Mesenchymal stem cell (in vitro differentiated cells and primary cell): ENCODE measurements at regions not wholly inside any gene's neighbourhood (a gene's known extent, or its start where the extent isn't known, plus 50 kb on each side); places are given as distances from the start of the nearest gene placed in this dataset.

Source experiments
- DNase-seq: peaks from one replicate; pipeline ENCODE4 v3.0.0-alpha.2; 2013
- H2AFZ ChIP-seq: one replicate; pipeline ENCODE4 v1.6.1; 2013; ENCODE audit warnings: low read depth, mild to moderate bottlenecking, control low read depth, inconsistent platforms, low read length, moderate library complexity
- H2AK5ac ChIP-seq: 2 replicates; pipeline ENCODE4 v1.6.1; 2013; ENCODE audit warnings: low read length, moderate library complexity, mild to moderate bottlenecking, inconsistent platforms; ENCODE audit not compliant: severe bottlenecking
- H2BK120ac ChIP-seq: one replicate; pipeline ENCODE4 v1.6.1; 2013; ENCODE audit warnings: low read depth, mild to moderate bottlenecking, inconsistent platforms, low read length, moderate library complexity
- H2BK12ac ChIP-seq, 2 experiments: one replicate each; pipeline ENCODE4 v1.6.1; 2013; ENCODE audit warnings: inconsistent platforms in 2 of 2, low read length in 2 of 2, mild to moderate bottlenecking in 2 of 2, moderate library complexity in 2 of 2, control low read depth in 1 of 2
- H2BK15ac ChIP-seq: one replicate; pipeline ENCODE4 v1.6.1; 2013; ENCODE audit warnings: mild to moderate bottlenecking, low read depth, inconsistent platforms; ENCODE audit not compliant: poor library complexity, severe bottlenecking
- H2BK5ac ChIP-seq: 2 replicates; pipeline ENCODE4 v1.6.1; 2013; ENCODE audit warnings: low read depth, mild to moderate bottlenecking, low read length, control low read depth, inconsistent platforms; ENCODE audit not compliant: poor library complexity, severe bottlenecking
- H3K14ac ChIP-seq, 2 experiments: one replicate each; pipeline ENCODE4 v1.6.1; 2013; ENCODE audit warnings: inconsistent platforms in 2 of 2, low read length in 2 of 2, control low read depth in 1 of 2, mild to moderate bottlenecking in 1 of 2, moderate library complexity in 1 of 2
- H3K18ac ChIP-seq, 2 experiments: one replicate each; pipeline ENCODE4 v1.6.1; 2013; ENCODE audit warnings: inconsistent platforms in 2 of 2, low read length in 2 of 2, control low read depth in 1 of 2, low read depth in 1 of 2, mild to moderate bottlenecking in 1 of 2
- H3K23ac ChIP-seq, 2 experiments: one replicate each; pipeline ENCODE4 v1.6.1; 2013; ENCODE audit warnings: inconsistent platforms in 2 of 2, low read length in 2 of 2, mild to moderate bottlenecking in 2 of 2, moderate library complexity in 2 of 2, control low read depth in 1 of 2
- H3K27ac ChIP-seq: 2 replicates; pipeline ENCODE4 v1.5.1; 2013; ENCODE audit warnings: mild to moderate bottlenecking, moderate library complexity, low read length, control low read depth, inconsistent platforms; ENCODE audit not compliant: poor library complexity, severe bottlenecking
- H3K27me3 ChIP-seq, 2 experiments: 2 replicates each; pipeline versions ENCODE4 v1.6.1 to v1.7.0; 2013; ENCODE audit warnings: low read length in 2 of 2, mild to moderate bottlenecking in 2 of 2, moderate library complexity in 2 of 2, control low read depth in 1 of 2, inconsistent platforms in 1 of 2; ENCODE audit not compliant: control insufficient read depth in 1 of 2, insufficient read depth in 1 of 2
- H3K36me3 ChIP-seq, 2 experiments: 2 replicates each; pipeline versions ENCODE4 v1.6.1 to v1.7.0; 2013; ENCODE audit warnings: low read length in 2 of 2, control low read depth in 1 of 2, inconsistent platforms in 1 of 2, low read depth in 1 of 2, mild to moderate bottlenecking in 1 of 2; ENCODE audit not compliant: insufficient read depth in 2 of 2, control insufficient read depth in 1 of 2
- H3K4ac ChIP-seq, 2 experiments: one replicate each; pipeline ENCODE4 v1.6.1; 2013; ENCODE audit warnings: inconsistent platforms in 2 of 2, low read length in 2 of 2, mild to moderate bottlenecking in 2 of 2, moderate library complexity in 2 of 2, control low read depth in 1 of 2, low read depth in 1 of 2
- H3K4me1 ChIP-seq: 2 replicates; pipeline ENCODE4 v1.6.1; 2013; ENCODE audit warnings: low read depth, low read length, control low read depth; ENCODE audit not compliant: control insufficient read depth, insufficient read depth
- H3K4me2 ChIP-seq: 2 replicates; pipeline ENCODE4 v1.6.1; 2013; ENCODE audit warnings: low read length, mild to moderate bottlenecking, inconsistent platforms; ENCODE audit not compliant: poor library complexity, severe bottlenecking
- H3K4me3 ChIP-seq, 2 experiments: 2 replicates each; pipeline versions ENCODE4 v1.5.1 to v1.7.0; 2013; ENCODE audit warnings: low read length in 2 of 2, mild to moderate bottlenecking in 2 of 2, control low read depth in 1 of 2, low read depth in 1 of 2; ENCODE audit not compliant: insufficient read depth in 1 of 2
- H3K79me1 ChIP-seq: replicated peaks from 2 replicates; pipeline ENCODE4 v1.6.1; 2013; ENCODE audit warnings: mild to moderate bottlenecking, control low read depth, low read length, inconsistent platforms; ENCODE audit not compliant: poor library complexity, severe bottlenecking
- H3K9ac ChIP-seq: 2 replicates; pipeline ENCODE4 v1.7.0; 2013; ENCODE audit warnings: mild to moderate bottlenecking, low read length, moderate library complexity
- H3K9me3 ChIP-seq: 2 replicates; pipeline ENCODE4 v1.7.0; 2013; ENCODE audit warnings: mild to moderate bottlenecking, low read length; ENCODE audit not compliant: control insufficient read depth
- H4K8ac ChIP-seq: one replicate; pipeline ENCODE4 v1.6.1; 2013; ENCODE audit warnings: inconsistent platforms, mild to moderate bottlenecking, low read length, moderate library complexity
- H4K91ac ChIP-seq: one replicate; pipeline ENCODE4 v1.6.1; 2013; ENCODE audit warnings: mild to moderate bottlenecking, low read length, inconsistent platforms
- WGBS: methylation state at CpG from one replicate; pipeline ENCODE4 v1.1.7; 2013; ENCODE audit warnings: mixed read lengths; 5-methylcytosine and 5-hydroxymethylcytosine counted together

DNA sequence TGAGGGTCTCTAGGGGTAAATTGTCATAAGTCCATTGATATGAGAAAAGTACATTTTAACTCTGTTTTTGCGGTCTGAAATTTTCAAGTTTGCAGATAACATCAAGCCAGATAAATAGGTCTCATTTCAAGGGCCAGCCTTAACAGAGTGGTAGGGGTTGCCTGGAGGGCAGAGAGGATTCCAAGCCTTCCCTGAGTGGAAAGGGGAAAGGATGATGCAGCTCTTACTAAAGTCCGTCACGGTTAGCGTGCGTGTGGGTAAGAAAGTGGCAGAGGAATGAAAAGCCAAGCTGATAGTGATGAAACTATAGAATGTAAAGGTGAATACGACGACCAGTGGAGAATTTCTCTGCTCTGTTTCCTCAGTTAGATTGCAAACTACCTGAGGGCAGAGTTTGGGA is 71.6 kb downstream of the ADRA2A start:
- Histone ChIP-seq H2BK120ac (no peak overlapping the region), H3K27me3 (peaks cover 0 to 48% of the 10 kb centered on the region in 2 experiments), H2AFZ (no peak overlapping the region), H3K4me2 (no peak overlapping the region), H3K36me3 (no peaks in the 10 kb centered on the region), H3K27ac (no peak overlapping the region), H3K9ac (no peak overlapping the region), H4K8ac (no peak overlapping the region), H3K14ac (no peak overlapping the region), H3K4me1 (no peaks in the 10 kb centered on the region), H3K4me3 (no peak overlapping the region), H4K91ac (no peak overlapping the region), H3K18ac (no peak overlapping the region), H2BK15ac (no peak overlapping the region), H3K9me3 (no peaks in the 10 kb centered on the region), H3K79me1 (no peaks in the 10 kb centered on the region), H2BK12ac (no peak overlapping the region), H2BK5ac (no peak overlapping the region), H3K4ac (no peak overlapping the region), H2AK5ac (no peak overlapping the region), H3K23ac (no peak overlapping the region)
- no peak for DNase-seq
- WGBS: 93% methylated on average over 7 of the region's 7 CpGs

DNA sequence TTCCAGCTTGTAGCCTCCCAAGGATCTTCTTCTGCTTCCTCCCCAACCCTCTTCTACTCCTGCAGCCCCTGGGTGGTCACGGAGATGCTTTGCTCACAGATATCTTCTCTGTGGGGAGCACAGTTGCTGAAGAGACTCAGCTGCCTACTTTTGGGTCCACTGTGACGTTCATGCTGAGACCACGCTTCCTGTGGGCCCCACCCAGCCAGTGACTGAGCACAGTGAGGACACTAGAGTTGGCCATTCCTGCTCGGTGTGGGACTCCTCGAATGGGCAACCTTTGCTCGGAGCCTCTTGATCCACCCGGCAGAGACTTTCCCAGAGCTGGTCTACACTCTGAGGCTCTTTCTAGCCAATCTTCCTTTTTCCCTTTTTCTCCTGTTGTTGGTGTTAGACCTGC is 73.9 kb downstream of the ADRA2A start:
- H3K79me1 ChIP-seq: no peaks in the 10 kb centered on the region
- no peak for DNase-seq
- no peak overlapping the region for H2BK5ac ChIP-seq
- WGBS: 76% methylated on average over 7 of the region's 7 CpGs
- H2BK12ac ChIP-seq: no peak overlapping the region
- no peak overlapping the region for H3K9ac ChIP-seq
- H2BK15ac ChIP-seq: no peak overlapping the region
- H3K23ac ChIP-seq: no peak overlapping the region
- no peak overlapping the region for H2BK120ac ChIP-seq
- no peak overlapping the region for H3K18ac ChIP-seq
- no peaks in the 10 kb centered on the region for H3K9me3 ChIP-seq
- peaks cover 0 to 54% of the 10 kb centered on the region in 2 experiments for H3K27me3 ChIP-seq
- no peak overlapping the region for H3K14ac ChIP-seq
- H3K4me2 ChIP-seq: no peak overlapping the region
- H3K4me1 ChIP-seq: no peaks in the 10 kb centered on the region
- H2AK5ac ChIP-seq: no peak overlapping the region
- no peak overlapping the region for H3K4ac ChIP-seq
- H3K36me3 ChIP-seq: no peaks in the 10 kb centered on the region
- no peak overlapping the region for H4K8ac ChIP-seq
- H3K4me3 ChIP-seq: no peak overlapping the region
- H3K27ac ChIP-seq: no peak overlapping the region
- H2AFZ ChIP-seq: no peak overlapping the region
- no peak overlapping the region for H4K91ac ChIP-seq

DNA sequence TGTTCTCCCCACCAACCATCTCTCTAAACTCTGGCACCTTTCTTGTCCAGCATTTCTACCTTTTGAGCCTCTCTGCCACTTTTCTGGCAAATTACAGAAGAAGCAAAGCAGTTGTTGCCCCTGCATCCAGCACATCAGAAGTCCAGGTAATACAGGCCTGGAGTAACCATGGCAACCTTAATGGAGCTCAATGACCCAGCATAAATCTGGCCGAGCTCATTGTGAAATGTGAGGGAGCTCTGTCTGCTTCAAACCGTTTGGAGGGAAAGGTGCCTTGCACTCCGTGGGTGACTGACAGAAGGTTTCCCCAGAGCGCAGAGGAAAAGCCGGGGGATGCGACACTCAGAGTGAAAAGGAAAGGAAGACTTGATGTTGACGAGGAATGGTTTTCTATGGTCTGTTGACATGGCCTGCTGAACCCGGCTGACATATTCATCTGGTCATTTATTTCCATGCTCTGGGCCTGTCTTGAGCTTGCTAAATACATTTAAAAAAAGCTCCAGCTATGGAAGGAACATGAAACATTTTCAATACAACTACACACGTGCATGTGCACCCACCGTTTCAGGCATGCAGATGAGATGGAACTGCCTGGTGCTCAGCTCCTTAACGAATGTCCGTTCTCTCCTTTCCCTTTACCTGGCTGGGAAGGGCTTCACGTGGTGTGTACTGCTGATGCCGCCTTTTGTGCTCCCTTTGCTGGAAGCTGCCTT is 74.9 kb downstream of the ADRA2A start:
- Histone ChIP-seq H3K9ac (no peak overlapping the region), H3K27ac (no peak overlapping the region), H3K9me3 (no peaks in the 10 kb centered on the region), H2AK5ac (no peak overlapping the region), H3K27me3 (peaks cover 0 to 65% of the 10 kb centered on the region in 2 experiments), H3K23ac (no peak overlapping the region), H2BK15ac (no peak overlapping the region), H2BK12ac (no peak overlapping the region), H2AFZ (no peak overlapping the region), H3K4me2 (no peak overlapping the region), H3K79me1 (no peaks in the 10 kb centered on the region), H3K14ac (no peak overlapping the region), H3K36me3 (no peaks in the 10 kb centered on the region), H4K8ac (no peak overlapping the region), H3K4ac (no peak overlapping the region), H3K4me1 (no peaks in the 10 kb centered on the region), H2BK5ac (no peak overlapping the region), H4K91ac (no peak overlapping the region), H2BK120ac (no peak overlapping the region), H3K18ac (no peak overlapping the region), H3K4me3 (no peak overlapping the region)
- 69% methylated on average over 14 of the region's 14 CpGs for WGBS
- DNase-seq: no peak

DNA sequence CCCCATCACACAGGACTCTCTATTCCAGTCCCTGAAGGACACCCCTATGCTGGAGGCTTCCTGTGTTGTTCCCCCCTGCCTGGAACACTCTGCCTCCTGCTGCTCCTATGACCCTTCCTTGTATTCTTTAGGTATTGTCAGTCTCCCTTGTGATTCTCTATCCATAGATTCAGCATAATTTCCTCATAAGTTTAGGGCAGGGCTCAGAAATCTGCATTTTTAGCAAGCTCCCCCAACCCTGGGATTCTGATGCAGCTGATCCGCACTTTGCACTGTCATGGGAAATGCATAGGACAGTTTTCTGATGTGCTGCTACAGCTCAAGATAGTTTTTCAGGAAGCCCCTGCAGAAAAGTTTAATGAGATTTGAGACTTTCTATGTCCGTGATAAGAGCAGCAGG is 79.9 kb downstream of the ADRA2A start:
- no peak overlapping the region for H3K4me3 ChIP-seq
- no peak overlapping the region for H3K23ac ChIP-seq
- no peak overlapping the region for H2BK12ac ChIP-seq
- no peaks in the 10 kb centered on the region for H3K79me1 ChIP-seq
- no peak overlapping the region for H2BK5ac ChIP-seq
- H4K8ac ChIP-seq: no peak overlapping the region
- H3K14ac ChIP-seq: no peak overlapping the region
- peaks cover 0 to 46% of the 10 kb centered on the region in 2 experiments for H3K27me3 ChIP-seq
- no peak for DNase-seq
- H3K18ac ChIP-seq: no peak overlapping the region
- no peak overlapping the region for H3K4me2 ChIP-seq
- H3K27ac ChIP-seq: no peak overlapping the region
- H3K4ac ChIP-seq: no peak overlapping the region
- no peaks in the 10 kb centered on the region for H3K36me3 ChIP-seq
- no peak overlapping the region for H3K9ac ChIP-seq
- H2BK15ac ChIP-seq: no peak overlapping the region
- H3K4me1 ChIP-seq: no peaks in the 10 kb centered on the region
- H2AFZ ChIP-seq: no peak overlapping the region
- no peaks in the 10 kb centered on the region for H3K9me3 ChIP-seq
- H4K91ac ChIP-seq: no peak overlapping the region
- no peak overlapping the region for H2BK120ac ChIP-seq
- H2AK5ac ChIP-seq: no peak overlapping the region
- WGBS: 89% methylated on average over 2 of the region's 2 CpGs
